GM12878 (cell line): ENCODE measurements at regions not wholly inside any gene's neighbourhood (a gene's known extent, or its start where the extent isn't known, plus 50 kb on each side); places are given as distances from the start of the nearest gene placed in this dataset.

Source experiments
- ATAC-seq: fragments of 200-7000 bp; cut with Tn5 transposase; 3 replicates; pipeline ENCODE4 v1.9.1; 2020; ENCODE audit warnings: mild to moderate bottlenecking, moderate library complexity
- BruUV-seq: library from RNA; stranded (reverse); fragments of 400-500 nt; replicated peaks from 2 replicates; lab custom pipeline; 2021; lab: Mats Ljungman, UMichigan
- CTCF ChIA-PET: fragments of 300-600 bp; sonication (Branson Sonifier 250); formaldehyde crosslinking; extraction: SDS; loops from one replicate; lab custom pipeline; 2021; ENCODE audit warnings: inconsistent platforms; lab: Yijun Ruan, JAX
- POLR2A ChIA-PET: fragments of 350-600 bp; formaldehyde crosslinking; extraction: SDS; loops from one replicate; lab custom pipeline; 2021; ENCODE audit warnings: inconsistent platforms; lab: Charles Lee
- RAD21 ChIA-PET: fragments of 300-600 bp; sonication (Branson Sonifier 250); formaldehyde crosslinking; loops from one replicate; lab custom pipeline; 2023; ENCODE audit warnings: antibody characterized with exemption; ENCODE audit not compliant: unreplicated experiment; lab: Charles Lee
- SMC1A ChIA-PET: fragments of 300-600 bp; sonication (Branson Sonifier 250); formaldehyde crosslinking; loops from one replicate; lab custom pipeline; 2023; ENCODE audit not compliant: unreplicated experiment, uncharacterized antibody; lab: Charles Lee
- DNase-seq: peaks from one replicate; pipeline ENCODE4 v3.0.0-alpha.2; 2011; ENCODE audit warnings: low read depth, low spot score
- FAIRE-seq: peaks from 3 replicates; lab custom pipeline; 2011; peaks lifted over from hg19 to GRCh38; lab: Jason Lieb, UNC
- H2AFZ ChIP-seq: 2 replicates; pipeline ENCODE4 v1.6.0; 2011; ENCODE audit warnings: low read depth, low read length, control low read depth; ENCODE audit not compliant: control insufficient read depth
- H3K27ac ChIP-seq: 2 replicates; pipeline ENCODE4 v1.5.1; 2011; ENCODE audit warnings: control low read depth; ENCODE audit not compliant: control insufficient read depth, insufficient read depth
- H3K27me3 ChIP-seq, 2 experiments: replicated peaks in 1 of 2; 2 replicates each; pipeline versions ENCODE4 v1.6.0 to v1.6.1; 2011; ENCODE audit warnings: low read length in 1 of 2; ENCODE audit not compliant: control insufficient read depth in 2 of 2, insufficient read depth in 2 of 2
- H3K36me3 ChIP-seq, 2 experiments: 2 replicates each; pipeline ENCODE4 v1.5.1; 2011; ENCODE audit warnings: low read length in 1 of 2; ENCODE audit not compliant: control insufficient read depth in 2 of 2, insufficient read depth in 2 of 2
- H3K4me1 ChIP-seq: 2 replicates; pipeline ENCODE4 v1.6.1; 2011; ENCODE audit warnings: mild to moderate bottlenecking, low read length, moderate library complexity, mixed read lengths; ENCODE audit not compliant: control insufficient read depth, insufficient read depth
- H3K4me2 ChIP-seq: 2 replicates; pipeline ENCODE4 v1.6.0; 2011; ENCODE audit warnings: control low read depth; ENCODE audit not compliant: control insufficient read depth, insufficient read depth
- H3K4me3 ChIP-seq: fragments of 200-600 bp; sonication (generic); 2 replicates; pipeline ENCODE4 v1.5.1; 2016
- H3K79me2 ChIP-seq: 2 replicates; pipeline ENCODE4 v1.6.0; 2011; ENCODE audit warnings: low read length; ENCODE audit not compliant: control insufficient read depth, insufficient read depth
- H3K9ac ChIP-seq: 2 replicates; pipeline ENCODE4 v1.8.0; 2011; ENCODE audit warnings: low read length, control low read depth, mixed read lengths; ENCODE audit not compliant: control insufficient read depth, insufficient read depth
- H3K9me3 ChIP-seq: replicated peaks from 3 replicates; pipeline ENCODE4 v1.5.1; 2011; ENCODE audit warnings: mild to moderate bottlenecking, low read length; ENCODE audit not compliant: control insufficient read depth, insufficient read depth
- H4K20me1 ChIP-seq: 2 replicates; pipeline ENCODE4 v1.6.0; 2011; ENCODE audit not compliant: control insufficient read depth, insufficient read depth
- ATF7 ChIP-seq: fragments of 450-650 bp; IDR thresholded peaks from 2 replicates; pipeline ENCODE4 v1.6.1; 2016; ENCODE audit warnings: low read depth, mild to moderate bottlenecking
- HDAC6 ChIP-seq: fragments of 200-600 bp; sonication (generic); IDR thresholded peaks from one replicate; pipeline ENCODE4 v1.8.0; 2017; ENCODE audit warnings: antibody characterized with exemption; ENCODE audit not compliant: unreplicated experiment
- NBN ChIP-seq: fragments of 450-650 bp; IDR thresholded peaks from 2 replicates; pipeline ENCODE4 v1.6.1; 2016
- SMAD1 ChIP-seq: fragments of 450-650 bp; IDR thresholded peaks from 2 replicates; pipeline ENCODE4 v1.6.1; 2018; ENCODE audit warnings: mild to moderate bottlenecking, low read depth; ENCODE audit not compliant: partially characterized antibody
- SREBF1 ChIP-seq: IDR thresholded peaks from 2 replicates; pipeline ENCODE4 v1.6.1; 2012; ENCODE audit warnings: mild to moderate bottlenecking, low read length
- WRNIP1 ChIP-seq: IDR thresholded peaks from 2 replicates; pipeline ENCODE4 v1.6.1; 2011; ENCODE audit warnings: low read depth, low read length, improper control_type of control experiment, borderline replicate concordance
- ZZZ3 ChIP-seq: IDR thresholded peaks from 2 replicates; pipeline ENCODE4 v1.6.1; 2011; ENCODE audit warnings: low read depth; ENCODE audit not compliant: control insufficient read depth, insufficient read length
- WGBS: methylation state at CpG from one replicate; pipeline ENCODE4 v1.1.6; 2016; ENCODE audit warnings: low lambda C conversion rate; ENCODE audit not compliant: insufficient replicate concordance, insufficient coverage; ENCODE audit errors: missing lambda C conversion rate; 5-methylcytosine and 5-hydroxymethylcytosine counted together
- in situ Hi-C: fragments of 300-500 bp; cut with MboI; formaldehyde crosslinking; loops from 9 replicates; pipeline ENCODE4 v1.14.3; 2018; ENCODE audit warnings: mixed read lengths
- intact Hi-C: fragments of 100-400 bp; cut with micrococcal nuclease; formaldehyde crosslinking; loops from one replicate; pipeline ENCODE4 v1.14.2; 2022; ENCODE audit not compliant: unreplicated experiment
- TF ChIP-seq, protein P1 (sequence below): IDR thresholded peaks from 2 replicates; pipeline ENCODE4 v1.6.1; 2012; ENCODE audit warnings: low read depth, low read length, improper control_type of control experiment
- TF ChIP-seq, protein P2 (sequence below), 3 experiments: IDR thresholded peaks in 2 of 3; conservative IDR thresholded peaks in 1 of 3; 2 replicates each; pipeline ENCODE4 v1.5.1; 2011; ENCODE audit warnings: low read depth in 3 of 3, low read length in 3 of 3, mild to moderate bottlenecking in 3 of 3, control low read depth in 2 of 3, moderate library complexity in 2 of 3, inconsistent platforms in 1 of 3, mixed read lengths in 1 of 3; ENCODE audit not compliant: control insufficient read depth in 2 of 3, insufficient read depth in 1 of 3; ENCODE audit errors: extremely low read depth in 1 of 3
- TF ChIP-seq, protein P3 (sequence below): fragments of 450-650 bp; IDR thresholded peaks from 2 replicates; pipeline ENCODE4 v1.6.1; 2017; ENCODE audit warnings: mild to moderate bottlenecking, moderate library complexity
- TF ChIP-seq, protein P4 (sequence below): fragments of 450-650 bp; IDR thresholded peaks from 2 replicates; pipeline ENCODE4 v1.6.1; 2018; ENCODE audit warnings: mild to moderate bottlenecking, low read depth, moderate library complexity; ENCODE audit not compliant: partially characterized antibody
- TF ChIP-seq, protein P5 (sequence below): fragments of 450-650 bp; IDR thresholded peaks from 2 replicates; pipeline ENCODE4 v1.6.1; 2017; ENCODE audit warnings: mild to moderate bottlenecking

DNA sequence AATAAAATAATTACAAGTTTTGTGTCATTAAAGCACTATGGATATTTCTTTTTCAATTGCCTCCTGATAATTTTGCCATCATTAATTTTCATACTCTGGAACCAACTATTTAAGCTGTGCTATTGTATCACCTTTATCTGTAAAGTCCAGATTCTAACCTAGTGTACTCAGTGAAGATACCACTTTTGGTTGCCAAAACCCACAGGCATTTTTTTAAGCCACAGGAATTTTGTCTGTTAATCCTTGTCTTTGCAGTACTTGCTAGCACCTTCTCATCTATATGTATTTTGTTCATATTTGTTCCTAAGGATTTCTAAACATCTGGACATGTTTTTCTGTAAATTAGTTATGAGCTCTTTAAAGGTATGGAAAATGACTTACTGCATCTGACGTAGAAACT lies 481.4 kb upstream of the DAB2 start:
- Histone ChIP-seq H3K4me1 (no peaks in the 10 kb centered on the region), H3K9me3 (no peaks in the 10 kb centered on the region), H3K27me3 (no peaks in the 10 kb centered on the region), H3K4me3 (no peak overlapping the region), H2AFZ (no peak overlapping the region), H3K36me3 (no peaks in the 10 kb centered on the region), H3K9ac (no peak overlapping the region), H3K79me2 (no peaks in the 10 kb centered on the region), H3K27ac (no peak overlapping the region), H4K20me1 (no peaks in the 10 kb centered on the region), H3K4me2 (no peak overlapping the region)
- WGBS = 0% methylated on average over 1 of the region's 1 CpG
- ChIA-PET RAD21 (no interaction called here), CTCF (interaction anchor here (0.9 to 1.5 kb wide), 2 partner anchors 42 to 530 kb away, joined by 3 read pairs; no protein-coding TSS in a partner anchor), POLR2A (no interaction called here), SMC1A (no interaction called here)
- BruUV-seq = no TSS peak
- DNase-seq = no peak
- in situ Hi-C loops = no loop called here
- no peak for ATAC-seq
- intact Hi-C loops = no loop called here
- FAIRE-seq = no peak
- TF ChIP-seq, protein P1, sequence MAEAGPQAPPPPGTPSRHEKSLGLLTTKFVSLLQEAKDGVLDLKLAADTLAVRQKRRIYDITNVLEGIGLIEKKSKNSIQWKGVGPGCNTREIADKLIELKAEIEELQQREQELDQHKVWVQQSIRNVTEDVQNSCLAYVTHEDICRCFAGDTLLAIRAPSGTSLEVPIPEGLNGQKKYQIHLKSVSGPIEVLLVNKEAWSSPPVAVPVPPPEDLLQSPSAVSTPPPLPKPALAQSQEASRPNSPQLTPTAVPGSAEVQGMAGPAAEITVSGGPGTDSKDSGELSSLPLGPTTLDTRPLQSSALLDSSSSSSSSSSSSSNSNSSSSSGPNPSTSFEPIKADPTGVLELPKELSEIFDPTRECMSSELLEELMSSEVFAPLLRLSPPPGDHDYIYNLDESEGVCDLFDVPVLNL = no peak
- TF ChIP-seq, protein P2, sequence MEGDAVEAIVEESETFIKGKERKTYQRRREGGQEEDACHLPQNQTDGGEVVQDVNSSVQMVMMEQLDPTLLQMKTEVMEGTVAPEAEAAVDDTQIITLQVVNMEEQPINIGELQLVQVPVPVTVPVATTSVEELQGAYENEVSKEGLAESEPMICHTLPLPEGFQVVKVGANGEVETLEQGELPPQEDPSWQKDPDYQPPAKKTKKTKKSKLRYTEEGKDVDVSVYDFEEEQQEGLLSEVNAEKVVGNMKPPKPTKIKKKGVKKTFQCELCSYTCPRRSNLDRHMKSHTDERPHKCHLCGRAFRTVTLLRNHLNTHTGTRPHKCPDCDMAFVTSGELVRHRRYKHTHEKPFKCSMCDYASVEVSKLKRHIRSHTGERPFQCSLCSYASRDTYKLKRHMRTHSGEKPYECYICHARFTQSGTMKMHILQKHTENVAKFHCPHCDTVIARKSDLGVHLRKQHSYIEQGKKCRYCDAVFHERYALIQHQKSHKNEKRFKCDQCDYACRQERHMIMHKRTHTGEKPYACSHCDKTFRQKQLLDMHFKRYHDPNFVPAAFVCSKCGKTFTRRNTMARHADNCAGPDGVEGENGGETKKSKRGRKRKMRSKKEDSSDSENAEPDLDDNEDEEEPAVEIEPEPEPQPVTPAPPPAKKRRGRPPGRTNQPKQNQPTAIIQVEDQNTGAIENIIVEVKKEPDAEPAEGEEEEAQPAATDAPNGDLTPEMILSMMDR (IDR thresholded peaks at IDR 0.05 in 2 of 3, conservative IDR thresholded peaks at IDR 0.05 in 1 of 3; ENCODE audit: control insufficient read depth in 2 of 3, extremely low read depth in 1 of 3, insufficient read depth in 1 of 3, low read depth in 3 of 3, low read length in 3 of 3) = no peak
- no peak for TF ChIP-seq SMAD1
- no peak for TF ChIP-seq NBN
- TF ChIP-seq, protein P3, sequence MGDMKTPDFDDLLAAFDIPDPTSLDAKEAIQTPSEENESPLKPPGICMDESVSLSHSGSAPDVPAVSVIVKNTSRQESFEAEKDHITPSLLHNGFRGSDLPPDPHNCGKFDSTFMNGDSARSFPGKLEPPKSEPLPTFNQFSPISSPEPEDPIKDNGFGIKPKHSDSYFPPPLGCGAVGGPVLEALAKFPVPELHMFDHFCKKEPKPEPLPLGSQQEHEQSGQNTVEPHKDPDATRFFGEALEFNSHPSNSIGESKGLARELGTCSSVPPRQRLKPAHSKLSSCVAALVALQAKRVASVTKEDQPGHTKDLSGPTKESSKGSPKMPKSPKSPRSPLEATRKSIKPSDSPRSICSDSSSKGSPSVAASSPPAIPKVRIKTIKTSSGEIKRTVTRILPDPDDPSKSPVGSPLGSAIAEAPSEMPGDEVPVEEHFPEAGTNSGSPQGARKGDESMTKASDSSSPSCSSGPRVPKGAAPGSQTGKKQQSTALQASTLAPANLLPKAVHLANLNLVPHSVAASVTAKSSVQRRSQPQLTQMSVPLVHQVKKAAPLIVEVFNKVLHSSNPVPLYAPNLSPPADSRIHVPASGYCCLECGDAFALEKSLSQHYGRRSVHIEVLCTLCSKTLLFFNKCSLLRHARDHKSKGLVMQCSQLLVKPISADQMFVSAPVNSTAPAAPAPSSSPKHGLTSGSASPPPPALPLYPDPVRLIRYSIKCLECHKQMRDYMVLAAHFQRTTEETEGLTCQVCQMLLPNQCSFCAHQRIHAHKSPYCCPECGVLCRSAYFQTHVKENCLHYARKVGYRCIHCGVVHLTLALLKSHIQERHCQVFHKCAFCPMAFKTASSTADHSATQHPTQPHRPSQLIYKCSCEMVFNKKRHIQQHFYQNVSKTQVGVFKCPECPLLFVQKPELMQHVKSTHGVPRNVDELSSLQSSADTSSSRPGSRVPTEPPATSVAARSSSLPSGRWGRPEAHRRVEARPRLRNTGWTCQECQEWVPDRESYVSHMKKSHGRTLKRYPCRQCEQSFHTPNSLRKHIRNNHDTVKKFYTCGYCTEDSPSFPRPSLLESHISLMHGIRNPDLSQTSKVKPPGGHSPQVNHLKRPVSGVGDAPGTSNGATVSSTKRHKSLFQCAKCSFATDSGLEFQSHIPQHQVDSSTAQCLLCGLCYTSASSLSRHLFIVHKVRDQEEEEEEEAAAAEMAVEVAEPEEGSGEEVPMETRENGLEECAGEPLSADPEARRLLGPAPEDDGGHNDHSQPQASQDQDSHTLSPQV = no peak
- no peak for TF ChIP-seq WRNIP1
- TF ChIP-seq HDAC6 = no peak
- no peak for TF ChIP-seq ZZZ3
- TF ChIP-seq, protein P4, sequence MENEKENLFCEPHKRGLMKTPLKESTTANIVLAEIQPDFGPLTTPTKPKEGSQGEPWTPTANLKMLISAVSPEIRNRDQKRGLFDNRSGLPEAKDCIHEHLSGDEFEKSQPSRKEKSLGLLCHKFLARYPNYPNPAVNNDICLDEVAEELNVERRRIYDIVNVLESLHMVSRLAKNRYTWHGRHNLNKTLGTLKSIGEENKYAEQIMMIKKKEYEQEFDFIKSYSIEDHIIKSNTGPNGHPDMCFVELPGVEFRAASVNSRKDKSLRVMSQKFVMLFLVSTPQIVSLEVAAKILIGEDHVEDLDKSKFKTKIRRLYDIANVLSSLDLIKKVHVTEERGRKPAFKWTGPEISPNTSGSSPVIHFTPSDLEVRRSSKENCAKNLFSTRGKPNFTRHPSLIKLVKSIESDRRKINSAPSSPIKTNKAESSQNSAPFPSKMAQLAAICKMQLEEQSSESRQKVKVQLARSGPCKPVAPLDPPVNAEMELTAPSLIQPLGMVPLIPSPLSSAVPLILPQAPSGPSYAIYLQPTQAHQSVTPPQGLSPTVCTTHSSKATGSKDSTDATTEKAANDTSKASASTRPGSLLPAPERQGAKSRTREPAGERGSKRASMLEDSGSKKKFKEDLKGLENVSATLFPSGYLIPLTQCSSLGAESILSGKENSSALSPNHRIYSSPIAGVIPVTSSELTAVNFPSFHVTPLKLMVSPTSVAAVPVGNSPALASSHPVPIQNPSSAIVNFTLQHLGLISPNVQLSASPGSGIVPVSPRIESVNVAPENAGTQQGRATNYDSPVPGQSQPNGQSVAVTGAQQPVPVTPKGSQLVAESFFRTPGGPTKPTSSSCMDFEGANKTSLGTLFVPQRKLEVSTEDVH = no peak
- TF ChIP-seq, protein P5, sequence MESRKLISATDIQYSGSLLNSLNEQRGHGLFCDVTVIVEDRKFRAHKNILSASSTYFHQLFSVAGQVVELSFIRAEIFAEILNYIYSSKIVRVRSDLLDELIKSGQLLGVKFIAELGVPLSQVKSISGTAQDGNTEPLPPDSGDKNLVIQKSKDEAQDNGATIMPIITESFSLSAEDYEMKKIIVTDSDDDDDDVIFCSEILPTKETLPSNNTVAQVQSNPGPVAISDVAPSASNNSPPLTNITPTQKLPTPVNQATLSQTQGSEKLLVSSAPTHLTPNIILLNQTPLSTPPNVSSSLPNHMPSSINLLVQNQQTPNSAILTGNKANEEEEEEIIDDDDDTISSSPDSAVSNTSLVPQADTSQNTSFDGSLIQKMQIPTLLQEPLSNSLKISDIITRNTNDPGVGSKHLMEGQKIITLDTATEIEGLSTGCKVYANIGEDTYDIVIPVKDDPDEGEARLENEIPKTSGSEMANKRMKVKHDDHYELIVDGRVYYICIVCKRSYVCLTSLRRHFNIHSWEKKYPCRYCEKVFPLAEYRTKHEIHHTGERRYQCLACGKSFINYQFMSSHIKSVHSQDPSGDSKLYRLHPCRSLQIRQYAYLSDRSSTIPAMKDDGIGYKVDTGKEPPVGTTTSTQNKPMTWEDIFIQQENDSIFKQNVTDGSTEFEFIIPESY = no peak
- TF ChIP-seq SREBF1 = no peak
- no peak for TF ChIP-seq ATF7
